ENCODE measurements at regions not wholly inside any gene's neighbourhood (a gene's known extent, or its start where the extent isn't known, plus 50 kb on each side); places are given as distances from the start of the nearest gene placed in this dataset.

- TF ChIP-seq ZNF404 (tag by site-specific recombination; IDR thresholded peaks at IDR 0.05): no peak
- TF ChIP-seq ZNF354C (tag by site-specific recombination; IDR thresholded peaks at IDR 0.05; ENCODE audit: borderline replicate concordance, low read depth): no peak
- TF ChIP-seq ZNF211 (tag by site-specific recombination; IDR thresholded peaks at IDR 0.05; ENCODE audit: low read depth): no peak
- TF ChIP-seq SP2 (tag by site-specific recombination; IDR thresholded peaks at IDR 0.05): no peak
- peak; percentile 45; the same call in 1 of the 2 replicates for TF ChIP-seq ZBTB17 (tag by site-specific recombination; IDR thresholded peaks at IDR 0.05)
- no peak for TF ChIP-seq KLF17 (tag by site-specific recombination; IDR thresholded peaks at IDR 0.05)
- TF ChIP-seq RBAK (tag by site-specific recombination; IDR thresholded peaks at IDR 0.05): no peak
- TF ChIP-seq ZFP41 (tag by site-specific recombination; IDR thresholded peaks at IDR 0.05; ENCODE audit: borderline replicate concordance): no peak
- TF ChIP-seq ZNF777 (tag by site-specific recombination; IDR thresholded peaks at IDR 0.05; ENCODE audit: borderline replicate concordance): no peak
- TF ChIP-seq, protein P1, sequence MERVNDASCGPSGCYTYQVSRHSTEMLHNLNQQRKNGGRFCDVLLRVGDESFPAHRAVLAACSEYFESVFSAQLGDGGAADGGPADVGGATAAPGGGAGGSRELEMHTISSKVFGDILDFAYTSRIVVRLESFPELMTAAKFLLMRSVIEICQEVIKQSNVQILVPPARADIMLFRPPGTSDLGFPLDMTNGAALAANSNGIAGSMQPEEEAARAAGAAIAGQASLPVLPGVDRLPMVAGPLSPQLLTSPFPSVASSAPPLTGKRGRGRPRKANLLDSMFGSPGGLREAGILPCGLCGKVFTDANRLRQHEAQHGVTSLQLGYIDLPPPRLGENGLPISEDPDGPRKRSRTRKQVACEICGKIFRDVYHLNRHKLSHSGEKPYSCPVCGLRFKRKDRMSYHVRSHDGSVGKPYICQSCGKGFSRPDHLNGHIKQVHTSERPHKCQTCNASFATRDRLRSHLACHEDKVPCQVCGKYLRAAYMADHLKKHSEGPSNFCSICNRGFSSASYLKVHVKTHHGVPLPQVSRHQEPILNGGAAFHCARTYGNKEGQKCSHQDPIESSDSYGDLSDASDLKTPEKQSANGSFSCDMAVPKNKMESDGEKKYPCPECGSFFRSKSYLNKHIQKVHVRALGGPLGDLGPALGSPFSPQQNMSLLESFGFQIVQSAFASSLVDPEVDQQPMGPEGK (tag by site-specific recombination; IDR thresholded peaks at IDR 0.05): no peak
Measured at GRCh38 chrX:39642071-39642470, 455.7 kb downstream of the BCOR start (continued).

DNA sequence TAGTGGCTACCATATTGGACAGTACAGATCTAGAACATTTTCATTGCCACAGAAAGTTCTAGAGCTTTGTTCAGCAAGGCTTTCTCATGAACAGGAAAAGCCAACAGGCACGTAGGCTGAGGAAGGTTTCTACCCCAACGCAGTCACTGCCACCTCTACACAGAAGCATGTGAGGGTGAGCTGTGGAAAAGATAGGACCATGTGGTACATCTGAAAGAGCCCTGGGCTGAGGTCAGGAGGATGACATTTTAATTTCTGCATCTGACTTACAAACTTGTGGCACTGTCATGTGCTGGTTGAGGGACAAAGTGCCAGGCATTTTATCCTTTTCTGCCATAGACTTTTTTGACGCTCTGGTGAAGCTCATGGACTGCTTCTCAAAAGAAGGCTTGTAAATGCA lies 454.2 kb downstream of the BCOR start:
- ChIA-PET POLR2A (no interaction called here), CTCF (interaction anchor here (0.5 to 1.0 kb wide), 3 partner anchors 9 to 30 kb away, joined by 3 to 7 read pairs (median 4); no protein-coding TSS in a partner anchor)
- peaks cover 3% of the 10 kb centered on the region; the same call in 1 of the 2 replicates for H3K4me1 ChIP-seq (ENCODE audit: control insufficient read depth, insufficient read depth, low read length)
- H3K4me3 ChIP-seq (ENCODE audit: low read depth, low read length): no peak overlapping the region
- H3K9me3 ChIP-seq (ENCODE audit: control insufficient read depth, insufficient read depth, low read depth, low read length): no peaks in the 10 kb centered on the region
- H3K36me3 ChIP-seq (ENCODE audit: control insufficient read depth in 2 of 2, insufficient read depth in 1 of 2, low read length in 2 of 2): no peaks in the 10 kb centered on the region
- TF ChIP-seq ZSCAN30 (tag by site-specific recombination; IDR thresholded peaks at IDR 0.05): no peak
- TF ChIP-seq ZBTB7A (tag by site-specific recombination; IDR thresholded peaks at IDR 0.05; ENCODE audit: low read depth): no peak
- TF ChIP-seq MEIS1 (CRISPR knock-in tag; IDR thresholded peaks at IDR 0.05; ENCODE audit: borderline replicate concordance): no peak
- no peak overlapping the region for H3K27ac ChIP-seq (ENCODE audit: extremely low read depth, low read depth, low read length)

DNA sequence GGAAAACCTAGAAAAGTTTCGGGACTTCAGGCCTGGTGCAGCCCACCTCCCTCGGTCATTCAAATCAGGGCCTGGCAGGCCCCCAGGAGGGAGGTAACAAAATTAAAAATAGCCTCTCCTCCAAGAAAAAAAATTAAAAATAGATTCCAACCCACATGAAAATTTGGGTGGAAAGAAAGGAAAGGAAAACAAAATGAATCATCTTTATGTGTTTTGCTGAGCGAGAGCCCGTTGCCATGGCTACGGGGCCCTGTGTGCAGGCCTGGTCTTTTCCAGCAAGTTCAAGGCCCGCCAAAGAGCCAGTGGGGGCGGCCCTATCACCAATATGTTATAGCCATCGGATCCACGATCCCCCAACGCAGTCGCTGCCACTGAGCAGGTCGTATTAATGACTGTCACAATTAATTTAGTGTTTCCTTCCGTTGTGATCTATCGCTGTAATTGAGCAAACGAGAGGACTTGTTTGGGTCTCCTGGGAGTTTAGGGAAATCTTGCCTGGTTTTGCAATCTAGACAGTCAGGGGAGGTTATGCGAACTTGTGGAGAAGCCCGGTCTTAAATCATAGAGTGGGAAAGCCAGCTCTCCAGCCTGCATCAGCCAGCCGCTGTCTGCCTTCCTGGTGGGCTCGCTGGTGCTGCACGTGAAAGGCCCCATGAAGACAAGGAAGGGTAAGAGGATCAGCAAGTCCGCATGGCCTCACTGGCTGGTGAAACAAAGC lies 452.4 kb downstream of the BCOR start:
- Histone ChIP-seq H3K9me3 (ENCODE audit: control insufficient read depth, insufficient read depth, low read depth, low read length) (no peaks in the 10 kb centered on the region), H3K4me3 (ENCODE audit: low read depth, low read length) (no peak overlapping the region), H3K4me1 (ENCODE audit: control insufficient read depth, insufficient read depth, low read length) (peaks cover 3% of the 10 kb centered on the region; the same call in 1 of the 2 replicates), H3K27ac (ENCODE audit: extremely low read depth, low read depth, low read length) (no peak overlapping the region), H3K36me3 (ENCODE audit: control insufficient read depth in 2 of 2, insufficient read depth in 1 of 2, low read length in 2 of 2) (no peaks in the 10 kb centered on the region)
- CTCF ChIA-PET: no interaction called here
- TF ChIP-seq TRIM28 (IDR thresholded peaks at IDR 0.05; ENCODE audit: borderline replicate concordance, low read length) (0 out of 2 replicates have a peak, but pooled peaks have one; percentile 17), ZNF423 (tag by site-specific recombination; IDR thresholded peaks at IDR 0.05) (no peak)
- POLR2A ChIA-PET: no interaction called here

GRCh38 chrX:39648548-39649254 lies 449.1 kb downstream of the BCOR start:
- ChIA-PET CTCF (interaction anchor here (0.7 kb wide), 2 partner anchors 122 to 383 kb away, joined by 3 read pairs; no protein-coding TSS in a partner anchor), POLR2A (no interaction called here)
- no peak for TF ChIP-seq ZSCAN30 (tag by site-specific recombination; IDR thresholded peaks at IDR 0.05)
- TF ChIP-seq, protein P2, sequence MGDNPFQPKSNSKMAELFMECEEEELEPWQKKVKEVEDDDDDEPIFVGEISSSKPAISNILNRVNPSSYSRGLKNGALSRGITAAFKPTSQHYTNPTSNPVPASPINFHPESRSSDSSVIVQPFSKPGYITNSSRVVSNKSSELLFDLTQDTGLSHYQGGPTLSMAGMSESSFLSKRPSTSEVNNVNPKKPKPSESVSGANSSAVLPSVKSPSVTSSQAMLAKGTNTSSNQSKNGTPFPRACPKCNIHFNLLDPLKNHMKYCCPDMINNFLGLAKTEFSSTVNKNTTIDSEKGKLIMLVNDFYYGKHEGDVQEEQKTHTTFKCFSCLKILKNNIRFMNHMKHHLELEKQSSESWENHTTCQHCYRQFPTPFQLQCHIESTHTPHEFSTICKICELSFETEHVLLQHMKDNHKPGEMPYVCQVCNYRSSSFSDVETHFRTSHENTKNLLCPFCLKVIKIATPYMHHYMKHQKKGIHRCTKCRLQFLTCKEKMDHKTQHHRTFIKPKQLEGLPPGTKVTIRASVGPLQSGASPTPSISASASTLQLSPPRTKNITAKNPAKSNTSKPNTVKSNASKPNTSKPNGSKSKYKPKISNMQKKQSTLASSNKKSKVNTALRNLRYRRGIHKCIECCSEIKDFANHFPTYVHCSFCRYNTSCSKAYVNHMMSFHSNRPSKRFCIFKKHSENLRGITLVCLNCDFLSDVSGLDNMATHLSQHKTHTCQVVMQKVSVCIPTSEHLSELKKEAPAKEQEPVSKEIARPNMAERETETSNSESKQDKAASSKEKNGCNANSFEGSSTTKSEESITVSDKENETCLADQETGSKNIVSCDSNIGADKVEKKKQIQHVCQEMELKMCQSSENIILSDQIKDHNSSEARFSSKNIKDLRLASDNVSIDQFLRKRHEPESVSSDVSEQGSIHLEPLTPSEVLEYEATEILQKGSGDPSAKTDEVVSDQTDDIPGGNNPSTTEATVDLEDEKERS (tag by site-specific recombination; IDR thresholded peaks at IDR 0.05): no peak
- TF ChIP-seq, protein P3, sequence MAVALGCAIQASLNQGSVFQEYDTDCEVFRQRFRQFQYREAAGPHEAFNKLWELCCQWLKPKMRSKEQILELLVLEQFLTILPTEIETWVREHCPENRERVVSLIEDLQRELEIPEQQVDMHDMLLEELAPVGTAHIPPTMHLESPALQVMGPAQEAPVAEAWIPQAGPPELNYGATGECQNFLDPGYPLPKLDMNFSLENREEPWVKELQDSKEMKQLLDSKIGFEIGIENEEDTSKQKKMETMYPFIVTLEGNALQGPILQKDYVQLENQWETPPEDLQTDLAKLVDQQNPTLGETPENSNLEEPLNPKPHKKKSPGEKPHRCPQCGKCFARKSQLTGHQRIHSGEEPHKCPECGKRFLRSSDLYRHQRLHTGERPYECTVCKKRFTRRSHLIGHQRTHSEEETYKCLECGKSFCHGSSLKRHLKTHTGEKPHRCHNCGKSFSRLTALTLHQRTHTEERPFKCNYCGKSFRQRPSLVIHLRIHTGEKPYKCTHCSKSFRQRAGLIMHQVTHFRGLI (tag by site-specific recombination; IDR thresholded peaks at IDR 0.05): no peak
- no peak for TF ChIP-seq ZNF350 (tag by site-specific recombination; IDR thresholded peaks at IDR 0.05)
- no peak for TF ChIP-seq ZNF521 (tag by site-specific recombination; IDR thresholded peaks at IDR 0.05)

More at GRCh38 chrX:39648548-39649254, 449.1 kb downstream of the BCOR start:
- no peaks in the 10 kb centered on the region for H3K9me3 ChIP-seq (ENCODE audit: control insufficient read depth, insufficient read depth, low read depth, low read length)
- H3K27ac ChIP-seq (ENCODE audit: extremely low read depth, low read depth, low read length): no peak overlapping the region
- H3K4me3 ChIP-seq (ENCODE audit: low read depth, low read length): no peak overlapping the region
- no peaks in the 10 kb centered on the region for H3K36me3 ChIP-seq (ENCODE audit: control insufficient read depth in 2 of 2, insufficient read depth in 1 of 2, low read length in 2 of 2)
- no peaks in the 10 kb centered on the region for H3K4me1 ChIP-seq (ENCODE audit: control insufficient read depth, insufficient read depth, low read length)

Data from HEK293 (cell line).